HUES64 (cell line): ENCODE measurements at regions not wholly inside any gene's neighbourhood (a gene's known extent, or its start where the extent isn't known, plus 50 kb on each side); places are given as distances from the start of the nearest gene placed in this dataset.

ENCODE experiments used
- H3K27ac ChIP-seq: 2 replicates; pipeline ENCODE4 v1.7.0; 2013; ENCODE audit warnings: low read depth, low read length, inconsistent platforms
- H3K27me3 ChIP-seq: 2 replicates; pipeline ENCODE4 v1.6.1; 2013; ENCODE audit warnings: mild to moderate bottlenecking, low read length; ENCODE audit not compliant: insufficient read depth
- H3K36me3 ChIP-seq: 2 replicates; pipeline ENCODE4 v1.6.1; 2013; ENCODE audit warnings: mild to moderate bottlenecking, low read length; ENCODE audit not compliant: insufficient read depth
- H3K4me1 ChIP-seq: 2 replicates; pipeline ENCODE4 v1.6.1; 2013; ENCODE audit warnings: mild to moderate bottlenecking, low read length, moderate library complexity; ENCODE audit not compliant: insufficient read depth
- H3K4me3 ChIP-seq: 2 replicates; pipeline ENCODE4 v1.5.1; 2013; ENCODE audit warnings: mild to moderate bottlenecking, low read length, moderate library complexity
- H3K9ac ChIP-seq: 2 replicates; pipeline ENCODE4 v1.6.1; 2013; ENCODE audit warnings: mild to moderate bottlenecking, low read depth, low read length
- H3K9me3 ChIP-seq: 2 replicates; pipeline ENCODE4 v1.6.1; 2013; ENCODE audit warnings: low read depth, low read length; ENCODE audit not compliant: insufficient read depth
- WGBS: fragments of 150-250, 120-280 bp; methylation state at CpG from one replicate; pipeline ENCODE4 v1.1.7; 2013; ENCODE audit warnings: missing lambda C conversion rate; 5-methylcytosine and 5-hydroxymethylcytosine counted together

- H3K27me3 ChIP-seq: no peaks in the 10 kb centered on the region
- no peak overlapping the region for H3K27ac ChIP-seq
- no peaks in the 10 kb centered on the region for H3K36me3 ChIP-seq
- peaks cover 15% of the 10 kb centered on the region; the same call in 1 of the 2 replicates for H3K4me1 ChIP-seq
- no peak overlapping the region for H3K4me3 ChIP-seq
- H3K9ac ChIP-seq: no peak overlapping the region
- H3K9me3 ChIP-seq: no peaks in the 10 kb centered on the region
- 82% methylated on average over 3 of the region's 3 CpGs for WGBS
Observed at GRCh38 chr6:15736297-15736696, 73.5 kb upstream of the DTNBP1 start.

- Histone ChIP-seq H3K4me1 (peaks cover 15% of the 10 kb centered on the region; the same call in 1 of the 2 replicates), H3K36me3 (no peaks in the 10 kb centered on the region), H3K27me3 (no peaks in the 10 kb centered on the region), H3K9ac (no peak overlapping the region), H3K4me3 (no peak overlapping the region), H3K27ac (no peak overlapping the region), H3K9me3 (no peaks in the 10 kb centered on the region)
- WGBS: 72% methylated on average over 5 of the region's 5 CpGs
Observed at GRCh38 chr6:15735567-15736265, 72.9 kb upstream of the DTNBP1 start.

DNA sequence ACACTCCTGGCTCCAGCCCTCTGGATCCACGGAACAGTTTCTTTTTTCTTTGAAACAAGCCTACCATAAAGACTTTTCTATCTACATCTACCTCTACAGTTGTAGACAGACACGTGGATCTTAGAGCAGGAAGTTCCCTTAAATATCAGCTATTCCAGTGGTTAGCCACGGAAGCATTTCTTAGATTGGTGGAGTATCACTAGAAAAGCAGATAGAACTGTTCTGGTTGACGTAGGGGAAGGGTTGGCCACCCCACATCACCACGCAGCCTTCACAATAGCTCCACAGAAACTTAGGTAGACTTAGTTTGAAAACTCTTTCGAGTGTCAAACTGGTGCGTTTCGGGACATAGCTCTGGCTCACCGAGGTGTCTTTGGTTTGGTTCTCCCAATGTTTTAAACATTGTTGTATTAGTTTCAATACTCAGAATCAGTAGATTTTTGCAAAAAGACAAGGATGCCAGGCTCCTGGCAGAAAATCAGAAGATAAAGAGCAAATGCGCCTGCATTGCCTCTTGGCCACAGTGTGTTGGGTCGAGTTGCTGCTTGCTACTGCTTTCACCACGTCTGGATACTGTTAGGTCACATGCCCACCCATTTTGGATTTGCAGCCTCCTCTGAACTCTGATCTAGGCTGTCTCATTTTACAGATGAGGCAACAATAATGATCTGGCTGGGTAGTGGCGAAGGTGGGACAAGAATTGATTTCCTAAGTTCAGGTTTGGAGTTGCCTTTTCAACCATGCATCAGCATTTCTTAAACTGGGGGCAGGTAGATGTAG, 71.5 kb upstream of the DTNBP1 start:
- WGBS: 88% methylated on average over 13 of the region's 13 CpGs
- no peak overlapping the region for H3K27ac ChIP-seq
- no peaks in the 10 kb centered on the region for H3K27me3 ChIP-seq
- H3K4me3 ChIP-seq: no peak overlapping the region
- peaks cover 12% of the 10 kb centered on the region; the same call in 1 of the 2 replicates for H3K4me1 ChIP-seq
- no peaks in the 10 kb centered on the region for H3K36me3 ChIP-seq
- H3K9ac ChIP-seq: no peak overlapping the region
- H3K9me3 ChIP-seq: no peaks in the 10 kb centered on the region

GRCh38 chr6:15730922-15731321, 68.1 kb upstream of the DTNBP1 start:
- H3K9me3 ChIP-seq: no peaks in the 10 kb centered on the region
- H3K36me3 ChIP-seq: no peaks in the 10 kb centered on the region
- WGBS: 95% methylated on average over 4 of the region's 4 CpGs
- H3K9ac ChIP-seq: no peak overlapping the region
- no peak overlapping the region for H3K27ac ChIP-seq
- no peaks in the 10 kb centered on the region for H3K27me3 ChIP-seq
- H3K4me1 ChIP-seq: peaks cover 5% of the 10 kb centered on the region; the same call in 1 of the 2 replicates
- no peak overlapping the region for H3K4me3 ChIP-seq

- Histone ChIP-seq H3K9ac (no peak overlapping the region), H3K9me3 (no peaks in the 10 kb centered on the region)
- 93% methylated on average over 6 of the region's 6 CpGs for WGBS
Observed at GRCh38 chr6:15730442-15730841, 67.6 kb upstream of the DTNBP1 start.

GRCh38 chr6:15722731-15723130, 59.9 kb upstream of the DTNBP1 start:
- Histone ChIP-seq H3K36me3 (no peaks in the 10 kb centered on the region), H3K9ac (no peak overlapping the region), H3K27me3 (no peaks in the 10 kb centered on the region), H3K27ac (no peak overlapping the region), H3K9me3 (peaks cover 5% of the 10 kb centered on the region; the same call in 1 of the 2 replicates), H3K4me1 (no peaks in the 10 kb centered on the region), H3K4me3 (no peak overlapping the region)
- 83% methylated on average over 2 of the region's 2 CpGs for WGBS

More at GRCh38 chr6:15730442-15730841, 67.6 kb upstream of the DTNBP1 start:
- no peaks in the 10 kb centered on the region for H3K27me3 ChIP-seq
- H3K27ac ChIP-seq: no peak overlapping the region
- peaks cover 3% of the 10 kb centered on the region; the same call in 1 of the 2 replicates for H3K4me1 ChIP-seq
- H3K4me3 ChIP-seq: no peak overlapping the region
- H3K36me3 ChIP-seq: no peaks in the 10 kb centered on the region

DNA sequence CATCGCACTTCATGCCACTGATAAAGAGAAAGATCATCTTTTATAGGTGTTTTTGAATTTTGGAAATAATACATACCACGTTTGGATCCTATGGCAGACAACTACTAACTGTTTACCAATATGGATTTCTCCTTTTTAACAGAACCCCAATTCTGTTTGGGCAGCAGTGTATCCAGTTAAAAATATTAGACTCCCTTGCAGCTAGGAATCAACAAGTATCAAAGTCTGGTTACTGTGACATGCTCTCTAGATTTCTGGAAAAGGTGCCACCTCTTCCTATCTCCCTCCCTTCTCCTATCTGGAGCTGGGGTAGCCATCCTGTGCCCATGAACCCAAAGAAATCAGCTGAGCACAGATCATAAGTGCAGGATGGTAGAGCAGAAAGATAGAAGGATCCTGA, 54.1 kb upstream of the DTNBP1 start:
- no peaks in the 10 kb centered on the region for H3K27me3 ChIP-seq
- H3K9ac ChIP-seq: no peak overlapping the region
- H3K4me1 ChIP-seq: no peaks in the 10 kb centered on the region
- H3K36me3 ChIP-seq: no peaks in the 10 kb centered on the region
- WGBS: 81% methylated on average over 2 of the region's 2 CpGs
- no peak overlapping the region for H3K27ac ChIP-seq
- H3K9me3 ChIP-seq: peaks cover 20% of the 10 kb centered on the region
- H3K4me3 ChIP-seq: no peak overlapping the region

- Histone ChIP-seq H3K9me3 (peaks cover 20% of the 10 kb centered on the region), H3K9ac (no peak overlapping the region), H3K4me1 (no peaks in the 10 kb centered on the region), H3K36me3 (no peaks in the 10 kb centered on the region), H3K4me3 (no peak overlapping the region), H3K27ac (no peak overlapping the region), H3K27me3 (no peaks in the 10 kb centered on the region)
- 91% methylated on average over 2 of the region's 3 CpGs for WGBS
Observed at GRCh38 chr6:15715851-15716250, 53.0 kb upstream of the DTNBP1 start.

DNA sequence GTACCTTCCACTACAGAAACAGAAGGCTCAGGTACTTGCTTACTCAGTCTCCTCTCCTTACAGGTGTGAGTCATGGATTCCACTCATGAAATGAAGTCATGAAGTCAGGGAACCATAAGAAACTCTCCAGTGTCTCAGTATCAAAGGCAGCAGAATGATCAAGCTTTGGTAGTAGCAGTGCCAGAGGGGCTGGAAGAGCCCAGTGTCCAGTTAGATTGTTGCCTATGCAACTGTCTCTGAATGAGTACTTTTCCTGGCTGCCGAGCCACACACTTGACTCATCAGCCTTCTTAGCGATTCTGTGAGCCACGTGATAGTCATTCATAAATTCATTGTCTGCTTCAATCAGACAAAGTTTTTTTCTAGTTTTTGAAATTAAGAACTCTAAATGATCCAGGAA, 52.2 kb upstream of the DTNBP1 start:
- H3K4me3 ChIP-seq: no peak overlapping the region
- peaks cover 14% of the 10 kb centered on the region for H3K9me3 ChIP-seq
- H3K4me1 ChIP-seq: no peaks in the 10 kb centered on the region
- no peaks in the 10 kb centered on the region for H3K36me3 ChIP-seq
- no peak overlapping the region for H3K27ac ChIP-seq
- H3K9ac ChIP-seq: no peak overlapping the region
- WGBS: 95% methylated on average over 3 of the region's 3 CpGs
- no peaks in the 10 kb centered on the region for H3K27me3 ChIP-seq

DNA sequence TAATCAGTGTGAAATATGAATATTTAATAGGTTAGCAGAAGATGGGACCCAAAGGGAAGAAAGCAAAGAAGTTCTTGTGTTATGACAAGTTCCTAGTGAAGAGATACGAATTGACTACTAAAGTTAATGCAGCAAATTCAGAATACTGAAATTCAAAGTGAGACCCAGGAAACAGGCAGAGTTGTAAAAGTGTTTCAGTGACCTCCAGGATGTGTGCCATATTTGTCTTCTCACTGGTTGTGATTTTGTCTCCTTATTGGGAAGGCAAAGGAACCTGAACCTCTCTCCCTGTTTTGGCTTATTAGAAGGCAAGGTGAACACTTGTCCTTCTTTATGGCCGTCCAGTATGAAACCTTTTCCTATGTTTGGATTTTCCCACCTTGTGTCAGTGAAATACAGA, 51.8 kb upstream of the DTNBP1 start:
- no peak overlapping the region for H3K9ac ChIP-seq
- no peaks in the 10 kb centered on the region for H3K36me3 ChIP-seq
- no peak overlapping the region for H3K27ac ChIP-seq
- H3K4me1 ChIP-seq: no peaks in the 10 kb centered on the region
- H3K9me3 ChIP-seq: peaks cover 14% of the 10 kb centered on the region
- H3K27me3 ChIP-seq: no peaks in the 10 kb centered on the region
- WGBS: 97% methylated on average over 2 of the region's 2 CpGs
- H3K4me3 ChIP-seq: no peak overlapping the region

DNA sequence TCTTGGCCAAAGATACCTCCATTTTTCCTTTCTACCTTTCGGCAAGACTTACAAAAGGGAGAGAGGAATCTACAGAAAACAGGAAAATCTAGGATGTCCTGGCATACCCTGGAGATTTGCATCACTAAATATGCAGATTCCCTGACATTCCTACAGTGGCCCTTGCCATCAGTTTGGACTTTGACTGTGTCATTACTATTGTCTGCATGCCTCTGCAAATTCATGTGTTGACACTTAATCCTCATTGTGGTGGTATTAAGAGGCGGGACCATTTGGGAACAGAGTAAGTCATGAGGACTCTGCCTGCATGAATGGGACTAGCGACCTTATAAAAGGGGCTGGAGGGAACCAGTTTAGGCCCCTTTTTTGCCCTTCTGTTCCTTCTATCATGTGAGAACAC, 50.5 kb upstream of the DTNBP1 start:
- no peak overlapping the region for H3K9ac ChIP-seq
- H3K4me3 ChIP-seq: no peak overlapping the region

More for the DNA sequence above, 50.5 kb upstream of the DTNBP1 start:
- 69% methylated on average over 3 of the region's 3 CpGs for WGBS
- Histone ChIP-seq H3K27me3 (no peaks in the 10 kb centered on the region), H3K4me1 (no peaks in the 10 kb centered on the region), H3K9me3 (peaks cover 14% of the 10 kb centered on the region), H3K36me3 (no peaks in the 10 kb centered on the region), H3K27ac (no peak overlapping the region)
